Activated CD4-positive, alpha-beta T cell treated with anti-CD3 and anti-CD28 coated beads, Interleukin-2, amount 10 ng/mL, durations not matched to agents 24 days and 14 days (primary cell): ENCODE measurements at regions not wholly inside any gene's neighbourhood (a gene's known extent, or its start where the extent isn't known, plus 50 kb on each side); places are given as distances from the start of the nearest gene placed in this dataset.
A peak's percentile ranks its signal among the peaks of the same experiment; 100 is the strongest.
"Not testable (repeated sequence)": the region's sequence is repeated elsewhere in the genome, so short reads cannot be mapped to it uniquely, and the experiment has no call there.

Source experiments
- DNase-seq: peaks from one replicate; pipeline ENCODE4 v3.0.0; 2022
- H3K27ac Mint-ChIP-seq: one replicate; pipeline ENCODE4 v1.8.0; 2022; ENCODE audit warnings: mild to moderate bottlenecking, mixed read lengths
- H3K27me3 Mint-ChIP-seq: one replicate; pipeline ENCODE4 v1.8.0; 2022; ENCODE audit warnings: mixed read lengths
- H3K36me3 Mint-ChIP-seq: one replicate; pipeline ENCODE4 v1.8.0; 2022; ENCODE audit warnings: low read depth, mild to moderate bottlenecking, mixed read lengths
- H3K4me1 Mint-ChIP-seq: one replicate; pipeline ENCODE4 v1.8.0; 2021; ENCODE audit warnings: mixed read lengths
- H3K4me3 Mint-ChIP-seq: one replicate; pipeline ENCODE4 v1.8.0; 2022; ENCODE audit warnings: mild to moderate bottlenecking, moderate library complexity, mixed read lengths
- H3K9me3 Mint-ChIP-seq: one replicate; pipeline ENCODE4 v1.8.0; 2021; ENCODE audit warnings: mixed read lengths
- intact Hi-C: fragments of 100-400 bp; cut with micrococcal nuclease; formaldehyde crosslinking; loops from one replicate; pipeline ENCODE4 v1.15.1; 2023

- Mint-ChIP-seq H3K27ac (no peak overlapping the region), H3K4me3 (no peak overlapping the region), H3K27me3 (no peaks in the 10 kb centered on the region), H3K4me1 (no peaks in the 10 kb centered on the region), H3K9me3 (no peaks in the 10 kb centered on the region), H3K36me3 (no peaks in the 10 kb centered on the region)
- intact Hi-C loops, result no loop called here
- DNase-seq, result no peak
These were observed 386.9 kb upstream of the PROX1 start for GRCh38 chr1:213600879-213601278.

GRCh38 chr1:213601705-213602104 lies 386.1 kb upstream of the PROX1 start:
- H3K4me1 Mint-ChIP-seq, H3K27ac Mint-ChIP-seq, H3K27me3 Mint-ChIP-seq, DNase-seq, H3K36me3 Mint-ChIP-seq, intact Hi-C loops, H3K4me3 Mint-ChIP-seq, H3K9me3 Mint-ChIP-seq: not testable (repeated sequence)

- intact Hi-C loops, result no loop called here
- Mint-ChIP-seq H3K4me1 (no peaks in the 10 kb centered on the region), H3K27ac (no peak overlapping the region), H3K27me3 (no peaks in the 10 kb centered on the region), H3K9me3 (no peaks in the 10 kb centered on the region), H3K36me3 (no peaks in the 10 kb centered on the region), H3K4me3 (no peak overlapping the region)
- DNase-seq, result no peak
These were observed 384.8 kb upstream of the PROX1 start for GRCh38 chr1:213602796-213603486.

GRCh38 chr1:213604477-213604876 lies 383.3 kb upstream of the PROX1 start:
- no peak overlapping the region for H3K27ac Mint-ChIP-seq
- H3K4me3 Mint-ChIP-seq, result no peak overlapping the region
- H3K27me3 Mint-ChIP-seq, result no peaks in the 10 kb centered on the region
- no peaks in the 10 kb centered on the region for H3K36me3 Mint-ChIP-seq
- intact Hi-C loops, result no loop called here
- no peaks in the 10 kb centered on the region for H3K9me3 Mint-ChIP-seq
- no peaks in the 10 kb centered on the region for H3K4me1 Mint-ChIP-seq
- DNase-seq, result no peak

DNA sequence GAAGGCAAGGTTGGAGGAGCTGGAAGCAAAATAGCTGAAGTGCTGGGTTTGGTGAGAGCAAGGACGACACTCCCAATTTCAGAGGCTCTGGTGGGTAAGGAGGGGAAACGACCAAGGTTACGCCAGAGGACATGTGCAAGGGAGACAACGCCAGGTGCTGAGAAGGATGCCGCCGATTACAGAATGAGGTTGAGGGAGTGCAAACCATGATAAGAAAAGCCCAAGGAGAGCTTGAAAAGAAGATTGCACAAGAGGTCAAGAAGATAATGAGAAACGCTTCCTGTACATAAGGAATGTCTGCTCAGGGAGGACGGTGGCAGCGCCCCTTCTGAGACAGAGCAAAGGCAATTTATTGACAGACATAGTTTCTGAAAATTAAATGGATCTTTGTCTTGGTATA lies 382.0 kb upstream of the PROX1 start:
- no peak overlapping the region for H3K27ac Mint-ChIP-seq
- H3K4me1 Mint-ChIP-seq, result no peaks in the 10 kb centered on the region
- H3K27me3 Mint-ChIP-seq, result no peaks in the 10 kb centered on the region
- H3K9me3 Mint-ChIP-seq, result no peaks in the 10 kb centered on the region
- H3K4me3 Mint-ChIP-seq, result no peak overlapping the region
- H3K36me3 Mint-ChIP-seq, result no peaks in the 10 kb centered on the region
- intact Hi-C loops, result no loop called here
- no peak for DNase-seq

DNA sequence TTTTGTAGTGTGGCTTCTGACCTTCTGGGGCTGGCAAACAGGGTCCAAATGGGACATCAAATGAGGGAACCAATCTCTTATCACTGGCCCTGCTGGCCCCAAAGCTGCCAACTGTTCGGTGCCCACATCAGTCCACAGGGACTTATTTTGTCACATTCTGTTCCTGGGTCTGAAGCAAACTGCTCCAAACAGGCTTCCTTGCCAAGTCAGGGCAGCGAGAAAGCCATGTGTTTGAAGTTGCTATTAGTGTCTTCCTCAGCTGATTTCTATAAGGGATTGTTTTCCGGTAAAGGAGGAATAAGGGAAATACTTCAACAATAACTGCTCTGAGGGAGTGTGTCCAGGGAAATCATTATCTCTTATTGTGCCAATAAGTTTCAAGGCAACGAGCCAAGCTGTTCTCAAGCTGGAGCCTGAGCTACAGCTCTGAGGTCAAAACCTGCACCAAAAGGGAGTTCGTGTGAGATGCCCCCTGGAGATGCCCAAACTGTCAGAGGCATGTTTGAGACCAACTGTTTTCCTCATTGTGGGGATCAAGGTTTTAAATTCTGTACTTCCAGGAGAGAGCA lies 381.4 kb upstream of the PROX1 start:
- intact Hi-C loops, result no loop called here
- DNase-seq, result no peak
- Mint-ChIP-seq H3K27ac (no peak overlapping the region), H3K36me3 (no peaks in the 10 kb centered on the region), H3K4me3 (no peak overlapping the region), H3K27me3 (no peaks in the 10 kb centered on the region), H3K9me3 (no peaks in the 10 kb centered on the region), H3K4me1 (no peaks in the 10 kb centered on the region)

DNA sequence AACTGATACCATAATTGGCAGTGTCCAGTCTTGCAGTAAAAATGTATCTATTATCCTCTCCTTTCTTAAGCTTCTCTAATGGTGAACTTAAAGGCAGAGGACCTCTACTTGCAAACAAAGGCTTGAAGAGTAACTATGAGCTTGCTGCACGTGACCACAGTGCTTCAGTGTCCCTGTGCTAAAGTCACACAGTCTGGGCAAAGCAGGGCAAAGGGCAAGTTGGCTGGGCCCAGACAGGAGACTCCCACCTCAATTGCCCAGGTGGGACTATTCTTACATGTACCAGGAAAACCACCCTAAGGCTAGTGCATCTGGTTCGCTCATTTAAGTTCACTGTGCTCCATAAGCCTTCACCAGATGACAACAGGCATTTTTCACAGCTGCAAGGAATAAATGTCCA lies 374.2 kb upstream of the PROX1 start:
- Mint-ChIP-seq H3K4me3 (no peak overlapping the region), H3K36me3 (no peaks in the 10 kb centered on the region), H3K9me3 (no peaks in the 10 kb centered on the region), H3K27ac (no peak overlapping the region), H3K27me3 (peaks cover 14% of the 10 kb centered on the region), H3K4me1 (no peaks in the 10 kb centered on the region)
- intact Hi-C loops, result no loop called here
- DNase-seq, result no peak

GRCh38 chr1:213615226-213615916 lies 372.4 kb upstream of the PROX1 start:
- H3K9me3 Mint-ChIP-seq, result no peaks in the 10 kb centered on the region
- intact Hi-C loops, result no loop called here
- no peak overlapping the region for H3K4me3 Mint-ChIP-seq
- H3K27ac Mint-ChIP-seq, result no peak overlapping the region
- no peaks in the 10 kb centered on the region for H3K36me3 Mint-ChIP-seq
- H3K27me3 Mint-ChIP-seq, result peaks cover 18% of the 10 kb centered on the region
- no peak for DNase-seq
- H3K4me1 Mint-ChIP-seq, result no peaks in the 10 kb centered on the region

- Mint-ChIP-seq H3K4me1 (no peaks in the 10 kb centered on the region), H3K9me3 (no peaks in the 10 kb centered on the region), H3K27me3 (peaks cover 23% of the 10 kb centered on the region), H3K36me3 (no peaks in the 10 kb centered on the region), H3K4me3 (no peak overlapping the region), H3K27ac (no peak overlapping the region)
- intact Hi-C loops, result no loop called here
- no peak for DNase-seq
These were observed 370.6 kb upstream of the PROX1 start for GRCh38 chr1:213617133-213617532.

DNA sequence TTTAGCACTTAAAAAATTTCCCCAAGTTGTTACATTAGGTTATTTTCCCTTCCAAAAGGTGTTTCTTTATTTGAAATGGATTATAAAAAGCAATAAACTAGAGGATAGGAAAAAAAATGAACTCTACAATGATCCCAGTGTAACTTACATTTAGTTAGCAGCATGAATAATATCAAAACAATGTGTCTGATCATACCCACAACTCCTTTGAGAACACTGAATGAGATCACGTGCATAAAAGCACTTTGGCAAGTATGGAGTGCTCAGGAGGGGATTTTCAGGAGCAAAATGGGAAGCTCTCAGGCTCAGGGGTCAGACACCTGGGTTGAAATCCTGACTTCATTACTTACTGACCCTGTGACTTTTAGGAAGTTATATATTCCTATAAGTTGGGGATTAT lies 369.7 kb upstream of the PROX1 start:
- H3K9me3 Mint-ChIP-seq, result no peaks in the 10 kb centered on the region
- DNase-seq, result no peak
- no peak overlapping the region for H3K4me3 Mint-ChIP-seq
- H3K27ac Mint-ChIP-seq, result no peak overlapping the region
- peaks cover 1% of the 10 kb centered on the region for H3K4me1 Mint-ChIP-seq
- peaks cover 21% of the 10 kb centered on the region for H3K27me3 Mint-ChIP-seq
- no peaks in the 10 kb centered on the region for H3K36me3 Mint-ChIP-seq
- intact Hi-C loops, result no loop called here

DNA sequence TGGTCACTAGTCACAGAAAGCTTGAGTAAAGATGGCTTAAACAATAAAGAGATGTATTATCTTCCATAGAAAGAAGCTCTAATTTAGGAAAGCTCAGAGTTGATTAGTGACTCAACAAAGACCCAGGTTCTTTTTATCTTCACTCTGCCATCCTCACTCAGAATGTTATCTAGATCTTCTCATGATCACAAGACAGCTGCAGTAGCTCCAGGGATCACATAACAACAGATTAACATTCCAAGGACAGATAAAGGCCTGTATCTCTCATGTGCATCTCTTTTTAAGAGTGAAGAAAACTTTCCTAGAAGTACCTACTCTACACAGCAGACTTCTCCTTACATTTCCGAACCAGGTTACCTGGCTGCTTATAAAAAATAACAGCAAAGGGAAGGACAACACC lies 368.7 kb upstream of the PROX1 start:
- H3K4me3 Mint-ChIP-seq, result no peak overlapping the region
- intact Hi-C loops, result no loop called here
- no peak overlapping the region for H3K27ac Mint-ChIP-seq
- DNase-seq, result peak; percentile 5
- H3K9me3 Mint-ChIP-seq, result no peaks in the 10 kb centered on the region
- peaks cover 24% of the 10 kb centered on the region for H3K27me3 Mint-ChIP-seq
- no peaks in the 10 kb centered on the region for H3K36me3 Mint-ChIP-seq
- peaks cover 3% of the 10 kb centered on the region for H3K4me1 Mint-ChIP-seq

- no peaks in the 10 kb centered on the region for H3K9me3 Mint-ChIP-seq
- peaks cover 3% of the 10 kb centered on the region for H3K4me1 Mint-ChIP-seq
- H3K36me3 Mint-ChIP-seq, result no peaks in the 10 kb centered on the region
- peaks cover 16% of the 10 kb centered on the region for H3K27me3 Mint-ChIP-seq
- DNase-seq, result peak; percentile 29
- H3K4me3 Mint-ChIP-seq, result no peak overlapping the region
- H3K27ac Mint-ChIP-seq, result no peak overlapping the region
- intact Hi-C loops, result no loop called here
These were observed 366.7 kb upstream of the PROX1 start for GRCh38 chr1:213621077-213621476.

DNA sequence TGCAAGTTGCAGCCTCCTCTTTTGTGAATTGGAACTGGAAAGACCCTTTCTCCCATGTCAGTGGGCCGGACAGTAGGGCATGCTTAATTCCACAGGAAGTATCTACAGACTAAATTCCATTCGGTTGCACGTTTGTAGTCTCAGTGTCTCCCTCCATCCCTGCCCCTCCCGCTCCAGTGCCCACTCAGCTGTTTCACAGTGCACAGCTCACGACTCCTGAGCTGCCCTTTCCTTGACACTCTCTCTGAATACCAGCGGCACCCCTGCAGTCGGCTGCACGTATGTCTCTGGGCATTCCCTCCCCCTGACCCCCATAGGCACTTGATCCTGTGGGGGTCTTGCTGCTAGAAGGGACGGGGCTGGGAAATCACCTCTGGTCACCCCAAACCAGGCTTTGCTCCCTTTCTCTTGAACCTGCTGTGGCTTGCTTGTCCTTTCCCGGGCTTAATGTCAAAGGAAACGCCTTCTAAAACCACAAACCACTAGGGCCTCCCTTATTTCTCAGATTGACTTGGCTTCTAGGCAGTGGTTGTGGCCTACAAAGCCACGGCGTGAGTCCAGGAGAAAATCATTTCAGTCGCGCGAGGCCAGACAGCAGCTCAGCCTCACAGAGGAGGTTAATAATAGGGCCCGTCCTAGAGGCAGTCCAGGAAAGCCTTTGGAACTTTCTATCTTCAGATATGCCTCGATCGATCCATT lies 365.3 kb upstream of the PROX1 start:
- Mint-ChIP-seq H3K9me3 (no peaks in the 10 kb centered on the region), H3K36me3 (no peaks in the 10 kb centered on the region), H3K27me3 (peaks cover 18% of the 10 kb centered on the region), H3K27ac (no peak overlapping the region), H3K4me3 (no peak overlapping the region), H3K4me1 (peaks cover 3% of the 10 kb centered on the region)
- peak; percentile 59 for DNase-seq
- intact Hi-C loops, result no loop called here

GRCh38 chr1:213623064-213623581 lies 364.6 kb upstream of the PROX1 start:
- no peak for DNase-seq
- Mint-ChIP-seq H3K9me3 (no peaks in the 10 kb centered on the region), H3K27me3 (peaks cover 16% of the 10 kb centered on the region), H3K27ac (no peak overlapping the region), H3K36me3 (no peaks in the 10 kb centered on the region), H3K4me3 (no peak overlapping the region), H3K4me1 (peaks cover 3% of the 10 kb centered on the region)
- intact Hi-C loops, result no loop called here
